CD4-positive, alpha-beta T cell (primary cell): ENCODE measurements at regions not wholly inside any gene's neighbourhood (a gene's known extent, or its start where the extent isn't known, plus 50 kb on each side); places are given as distances from the start of the nearest gene placed in this dataset.

Experiments used
- ATAC-seq: fragments of 200-7000 bp; cut with Tn5 transposase; one replicate; pipeline ENCODE4 v1.10.0; 2022; ENCODE audit warnings: mild to moderate bottlenecking; ENCODE audit not compliant: poor library complexity
- CTCF ChIA-PET: fragments of 350-600 bp; sonication (Branson Sonifier 250); formaldehyde crosslinking; loops from one replicate; lab custom pipeline; 2021; ENCODE audit warnings: antibody characterized with exemption, inconsistent platforms; lab: Charles Lee
- POLR2A ChIA-PET: fragments of 350-600 bp; sonication (Branson Sonifier 250); formaldehyde crosslinking; loops from one replicate; lab custom pipeline; 2021; ENCODE audit warnings: antibody characterized with exemption, inconsistent platforms; lab: Charles Lee
- DNase-seq, 14 experiments: peaks; one replicate each; pipeline ENCODE4 v3.0.0-alpha.2; 2013 to 2020; ENCODE audit warnings: mixed read lengths in 2 of 14
- H3K27ac ChIP-seq, 2 donors: one replicate each; pipeline versions ENCODE4 v1.5.1 to v1.7.0; 2013; ENCODE audit warnings: low read length in 2 of 2, low read depth in 1 of 2, mild to moderate bottlenecking in 1 of 2
- H3K27me3 ChIP-seq, 2 experiments: 1 replicate in 1 of 2; 2 replicates in 1 of 2; pipeline versions ENCODE4 v1.6.1 to v1.7.0; 2013; ENCODE audit warnings: low read length in 2 of 2, control low read depth in 1 of 2, mild to moderate bottlenecking in 1 of 2, moderate library complexity in 1 of 2; ENCODE audit not compliant: insufficient read depth in 2 of 2, control insufficient read depth in 1 of 2
- H3K36me3 ChIP-seq: one replicate; pipeline ENCODE4 v1.6.1; 2013; ENCODE audit warnings: low read length, control low read depth; ENCODE audit not compliant: insufficient read depth
- H3K4me1 ChIP-seq: one replicate; pipeline ENCODE4 v1.6.1; 2013; ENCODE audit warnings: low read length, control low read depth; ENCODE audit not compliant: insufficient read depth
- H3K4me3 ChIP-seq: one replicate; pipeline ENCODE4 v1.5.1; 2013; ENCODE audit warnings: mild to moderate bottlenecking, low read length, moderate library complexity
- H3K9me3 ChIP-seq, 2 experiments: 1 replicate in 1 of 2; 2 replicates in 1 of 2; pipeline versions ENCODE4 v1.6.1 to v1.7.0; 2013; ENCODE audit warnings: low read length in 2 of 2, mild to moderate bottlenecking in 2 of 2, control low read depth in 1 of 2, moderate library complexity in 1 of 2; ENCODE audit not compliant: control insufficient read depth in 1 of 2, insufficient read depth in 1 of 2
- H3K27ac Mint-ChIP-seq: one replicate; pipeline ENCODE4 v1.8.0; 2020; ENCODE audit warnings: mixed read lengths
- H3K27me3 Mint-ChIP-seq: one replicate; pipeline ENCODE4 v1.8.0; 2021; ENCODE audit warnings: mixed read lengths
- H3K36me3 Mint-ChIP-seq: one replicate; pipeline ENCODE4 v1.8.0; 2021; ENCODE audit warnings: low read depth, mixed read lengths
- H3K4me1 Mint-ChIP-seq: one replicate; pipeline ENCODE4 v1.8.0; 2021; ENCODE audit warnings: low read depth, mixed read lengths
- H3K4me3 Mint-ChIP-seq: one replicate; pipeline ENCODE4 v1.8.0; 2020; ENCODE audit warnings: mild to moderate bottlenecking, mixed read lengths
- H3K9me3 Mint-ChIP-seq: one replicate; pipeline ENCODE4 v1.8.0; 2020; ENCODE audit warnings: mixed read lengths
- CTCF ChIP-seq: fragments of 200-600 bp; IDR thresholded peaks from one replicate; pipeline ENCODE4 v1.8.0; 2022; ENCODE audit warnings: antibody characterized with exemption, mild to moderate bottlenecking
- intact Hi-C, 2 experiments: fragments of 100-400 bp; cut with DNase I in 1 of 2; cut with micrococcal nuclease in 1 of 2; formaldehyde crosslinking; loops; one replicate each; pipeline versions ENCODE4 v1.15.1 to v1.9.0; 2023 to 2025; cut with DNase I, micrococcal nuclease

- Histone ChIP-seq H3K36me3 (no peaks in the 10 kb centered on the region), H3K4me3 (no peak overlapping the region), H3K9me3 (no peaks in the 10 kb centered on the region), H3K27me3 (no peaks in the 10 kb centered on the region), H3K27ac (no peak overlapping the region), H3K4me1 (no peaks in the 10 kb centered on the region)
- Mint-ChIP-seq H3K27ac (no peak overlapping the region), H3K36me3 (no peaks in the 10 kb centered on the region), H3K4me1 (no peaks in the 10 kb centered on the region), H3K4me3 (no peak overlapping the region), H3K27me3 (no peaks in the 10 kb centered on the region), H3K9me3 (no peaks in the 10 kb centered on the region)
- DNase-seq (no peak), ATAC-seq (no peak)
- intact Hi-C loops: no loop called here
- ChIA-PET POLR2A (no interaction called here), CTCF (no interaction called here)
- no peak for TF ChIP-seq CTCF
These were observed 79.0 kb downstream of the PTGR3 start for GRCh38 chr18:75129717-75130477.

DNA sequence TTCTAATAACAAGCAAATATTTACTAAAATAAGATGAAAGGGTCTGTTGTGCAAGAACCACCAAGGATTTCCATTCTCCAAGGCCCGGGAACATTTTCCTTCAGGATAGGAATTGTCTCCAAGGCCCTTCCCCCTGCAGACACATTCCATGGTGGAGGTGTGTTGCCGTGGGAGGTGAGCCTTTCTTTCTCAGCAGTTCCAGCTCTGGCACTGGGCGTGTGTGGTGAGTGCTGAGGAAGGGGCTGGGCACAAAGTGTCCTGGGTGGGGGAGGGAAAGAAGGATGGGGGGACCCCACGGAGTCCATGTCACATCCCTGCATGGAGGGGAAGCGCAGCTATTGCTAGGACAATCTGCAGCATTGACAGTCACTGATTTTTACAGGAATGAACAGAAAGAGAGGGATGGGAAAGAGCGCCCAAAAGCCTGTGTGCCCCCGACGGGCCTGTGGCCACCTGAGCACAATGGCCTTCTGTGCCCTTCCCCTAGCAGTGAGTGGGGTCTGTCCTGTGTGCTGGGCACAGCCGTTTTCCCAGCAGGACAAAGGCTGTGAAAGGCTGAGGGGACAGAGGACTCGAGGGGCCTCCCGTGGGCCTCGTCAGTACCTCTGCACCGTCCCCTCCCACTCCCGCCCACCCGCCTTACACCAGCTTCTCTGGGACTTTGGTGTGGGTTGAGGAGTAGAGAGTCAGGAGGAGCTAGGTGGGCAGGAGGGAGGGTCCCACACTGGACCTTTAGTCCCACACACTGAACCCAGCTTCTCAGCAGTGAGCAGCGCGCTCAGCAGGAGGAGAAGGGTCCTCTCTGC lies 79.8 kb downstream of the PTGR3 start:
- TF ChIP-seq CTCF: no peak
- ChIA-PET CTCF (no interaction called here), POLR2A (no interaction called here)
- DNase-seq: no peak
- Mint-ChIP-seq H3K9me3 (no peaks in the 10 kb centered on the region), H3K36me3 (no peaks in the 10 kb centered on the region), H3K4me1 (no peaks in the 10 kb centered on the region), H3K4me3 (no peak overlapping the region), H3K27me3 (no peaks in the 10 kb centered on the region), H3K27ac (no peak overlapping the region)
- Histone ChIP-seq H3K9me3 (no peaks in the 10 kb centered on the region), H3K36me3 (no peaks in the 10 kb centered on the region), H3K27me3 (no peaks in the 10 kb centered on the region), H3K4me3 (no peak overlapping the region), H3K27ac (no peak overlapping the region), H3K4me1 (no peaks in the 10 kb centered on the region)
- intact Hi-C loops: no loop called here
- ATAC-seq: no peak

DNA sequence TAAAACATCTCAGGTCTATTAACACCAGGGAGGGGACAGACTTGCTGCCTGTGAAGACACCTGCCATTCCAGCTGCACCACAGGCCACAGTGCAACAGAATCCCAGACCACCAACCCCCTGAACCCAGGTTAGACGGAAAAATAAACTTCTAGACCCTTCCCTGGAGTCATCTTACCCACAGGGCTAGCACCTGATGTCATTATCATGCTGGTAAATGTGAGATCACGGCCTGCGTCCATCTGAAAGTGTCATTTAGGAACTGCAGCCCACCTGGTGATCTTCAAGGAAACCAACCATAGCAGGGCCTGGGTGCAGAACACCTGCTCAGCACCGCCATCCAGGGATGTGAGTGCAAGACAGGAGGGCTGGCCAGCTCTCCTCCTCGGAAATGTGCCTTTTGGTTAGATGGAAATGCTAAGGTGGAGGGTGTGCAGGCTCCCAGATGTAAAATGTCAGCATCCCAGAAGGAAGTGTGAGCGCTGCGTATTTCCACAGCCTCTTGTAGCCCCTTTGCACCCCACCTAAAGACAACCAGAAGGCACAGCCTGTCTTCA lies 80.8 kb downstream of the PTGR3 start:
- Histone ChIP-seq H3K4me3 (no peak overlapping the region), H3K27me3 (no peaks in the 10 kb centered on the region), H3K4me1 (no peaks in the 10 kb centered on the region), H3K27ac (no peak overlapping the region), H3K9me3 (no peaks in the 10 kb centered on the region), H3K36me3 (no peaks in the 10 kb centered on the region)
- no peak for ATAC-seq
- H3K4me3 Mint-ChIP-seq: no peak overlapping the region
- POLR2A ChIA-PET: no interaction called here
- no peaks in the 10 kb centered on the region for H3K27me3 Mint-ChIP-seq
- H3K27ac Mint-ChIP-seq: no peak overlapping the region
- no peaks in the 10 kb centered on the region for H3K36me3 Mint-ChIP-seq
- DNase-seq: no peak
- TF ChIP-seq CTCF: no peak
- intact Hi-C loops: no loop called here
- CTCF ChIA-PET: no interaction called here
- H3K9me3 Mint-ChIP-seq: no peaks in the 10 kb centered on the region
- H3K4me1 Mint-ChIP-seq: no peaks in the 10 kb centered on the region
